ENCODE measurements at regions not wholly inside any gene's neighbourhood (a gene's known extent, or its start where the extent isn't known, plus 50 kb on each side); places are given as distances from the start of the nearest gene placed in this dataset.

GRCh38 chr3:161794551-161794950, 297.9 kb downstream of the OTOL1 start:
- in situ Hi-C loops (cut with HindIII; ENCODE audit: low sequenced_read_pairs) = no loop called here

- in situ Hi-C loops (cut with HindIII; ENCODE audit: low sequenced_read_pairs) = no loop called here
Measured at GRCh38 chr3:161796312-161796711, 299.7 kb downstream of the OTOL1 start.

- in situ Hi-C loops (cut with HindIII; ENCODE audit: low sequenced_read_pairs) = no loop called here
Measured at GRCh38 chr3:161796780-161797179, 300.2 kb downstream of the OTOL1 start.

GRCh38 chr3:161798016-161798415, 301.4 kb downstream of the OTOL1 start:
- in situ Hi-C loops (cut with HindIII; ENCODE audit: low sequenced_read_pairs) = no loop called here

- in situ Hi-C loops (cut with HindIII; ENCODE audit: low sequenced_read_pairs) = no loop called here
Measured at GRCh38 chr3:161800985-161801559, 304.5 kb downstream of the OTOL1 start.

GRCh38 chr3:161818106-161818505, 321.5 kb downstream of the OTOL1 start:
- in situ Hi-C loops (cut with HindIII; ENCODE audit: low sequenced_read_pairs) = no loop called here

GRCh38 chr3:161821591-161821990, 325.0 kb downstream of the OTOL1 start:
- in situ Hi-C loops (cut with HindIII; ENCODE audit: low sequenced_read_pairs) = no loop called here

GRCh38 chr3:161822291-161822690, 325.7 kb downstream of the OTOL1 start:
- in situ Hi-C loops (cut with HindIII; ENCODE audit: low sequenced_read_pairs) = no loop called here

- in situ Hi-C loops (cut with HindIII; ENCODE audit: low sequenced_read_pairs) = no loop called here
Measured at GRCh38 chr3:161823910-161824309, 327.3 kb downstream of the OTOL1 start.

GRCh38 chr3:161838021-161838420, 341.4 kb downstream of the OTOL1 start:
- in situ Hi-C loops (cut with HindIII; ENCODE audit: low sequenced_read_pairs) = no loop called here

GRCh38 chr3:161848376-161848775, 351.8 kb downstream of the OTOL1 start:
- in situ Hi-C loops (cut with HindIII; ENCODE audit: low sequenced_read_pairs) = no loop called here

GRCh38 chr3:161851941-161852566, 355.4 kb downstream of the OTOL1 start:
- in situ Hi-C loops (cut with HindIII; ENCODE audit: low sequenced_read_pairs) = no loop called here

- in situ Hi-C loops (cut with HindIII; ENCODE audit: low sequenced_read_pairs) = no loop called here
Measured at GRCh38 chr3:161852744-161853143, 356.1 kb downstream of the OTOL1 start.

- in situ Hi-C loops (cut with HindIII; ENCODE audit: low sequenced_read_pairs) = no loop called here
Measured at GRCh38 chr3:161854232-161854771, 357.7 kb downstream of the OTOL1 start.

- in situ Hi-C loops (cut with HindIII; ENCODE audit: low sequenced_read_pairs) = no loop called here
Measured at GRCh38 chr3:161859057-161859456, 362.4 kb downstream of the OTOL1 start.

GRCh38 chr3:161859865-161860450, 363.4 kb downstream of the OTOL1 start:
- in situ Hi-C loops (cut with HindIII; ENCODE audit: low sequenced_read_pairs) = no loop called here

GRCh38 chr3:161863775-161864174, 367.2 kb downstream of the OTOL1 start:
- in situ Hi-C loops (cut with HindIII; ENCODE audit: low sequenced_read_pairs) = no loop called here

- in situ Hi-C loops (cut with HindIII; ENCODE audit: low sequenced_read_pairs) = no loop called here
Measured at GRCh38 chr3:161866176-161866575, 369.6 kb downstream of the OTOL1 start.

GRCh38 chr3:161875483-161875882, 378.9 kb downstream of the OTOL1 start:
- in situ Hi-C loops (cut with HindIII; ENCODE audit: low sequenced_read_pairs) = no loop called here

GRCh38 chr3:161879470-161879869, 382.9 kb downstream of the OTOL1 start:
- in situ Hi-C loops (cut with HindIII; ENCODE audit: low sequenced_read_pairs) = no loop called here

GRCh38 chr3:161884830-161885229, 388.2 kb downstream of the OTOL1 start:
- in situ Hi-C loops (cut with HindIII; ENCODE audit: low sequenced_read_pairs) = no loop called here

- in situ Hi-C loops (cut with HindIII; ENCODE audit: low sequenced_read_pairs) = no loop called here
Measured at GRCh38 chr3:161890147-161890625, 393.6 kb downstream of the OTOL1 start.

All from DLD1 (cell line).